HCT116 (cell line): ENCODE measurements at regions not wholly inside any gene's neighbourhood (a gene's known extent, or its start where the extent isn't known, plus 50 kb on each side); places are given as distances from the start of the nearest gene placed in this dataset.

Experiments
- ATAC-seq: fragments of 200-7000 bp; cut with Tn5 transposase; 2 replicates; pipeline ENCODE4 v1.9.1; 2020; ENCODE audit warnings: mild to moderate bottlenecking, moderate library complexity
- BruUV-seq: library from RNA; stranded (reverse); fragments of 400-500 nt; replicated peaks from 2 replicates; lab custom pipeline; 2021; lab: Mats Ljungman, UMichigan
- CTCF ChIA-PET: fragments of 300-600 bp; sonication (Branson Sonifier 250); formaldehyde crosslinking; loops from one replicate; lab custom pipeline; 2021; ENCODE audit warnings: antibody characterized with exemption; lab: Charles Lee
- POLR2A ChIA-PET: fragments of 300-600, 350-600 bp; sonication (Branson Sonifier 250); formaldehyde crosslinking; loops from one replicate; lab custom pipeline; 2021; ENCODE audit warnings: antibody characterized with exemption; lab: Charles Lee
- RAD21 ChIA-PET, 2 experiments: fragments of 300-600 bp; sonication (Branson Sonifier 250); formaldehyde crosslinking; loops; one replicate each; lab custom pipeline; 2023; ENCODE audit warnings: low total read pairs in 2 of 2; ENCODE audit not compliant: uncharacterized antibody in 2 of 2, unreplicated experiment in 2 of 2, low non-redundant PET in 1 of 2; lab: Charles Lee
- DNase-seq: peaks from one replicate; pipeline ENCODE4 v3.0.0-alpha.2; 2010; ENCODE audit warnings: low read depth, low spot score
- H2AFZ ChIP-seq: fragments of 200-600 bp; shearing (Covaris generic), sonication (generic); 2 replicates; pipeline ENCODE4 v1.6.1; 2017; ENCODE audit warnings: low read depth, mixed run types, mixed read lengths, antibody characterized with exemption, low read length; ENCODE audit not compliant: poor library complexity, severe bottlenecking
- H3K27ac ChIP-seq: 2 replicates; pipeline ENCODE4 v1.5.1; 2012; ENCODE audit warnings: low read depth, low read length
- H3K27me3 ChIP-seq: fragments of 200-600 bp; sonication (generic); 2 replicates; pipeline ENCODE4 v1.6.1; 2016; ENCODE audit warnings: mixed run types, low read length, mixed read lengths; ENCODE audit not compliant: insufficient read depth
- H3K36me3 ChIP-seq, 2 experiments: fragments of 200-500 bp in 1 of 2; fragments of 200-600 bp in 1 of 2; sonication (Bioruptor generic) in 1 of 2; sonication (generic) in 1 of 2; 2 replicates each; pipeline versions ENCODE4 v1.5.1 to v1.6.1; 2014 to 2016; ENCODE audit warnings: low read length in 2 of 2, inconsistent platforms in 1 of 2, mixed read lengths in 1 of 2, mixed run types in 1 of 2; ENCODE audit not compliant: insufficient read depth in 2 of 2, control insufficient read depth in 1 of 2
- H3K4me1 ChIP-seq, 2 experiments: fragments of 200-600 bp in 1 of 2; sonication (generic) in 1 of 2; 2 replicates each; pipeline versions ENCODE4 v1.5.1 to v1.6.1; 2012 to 2017; ENCODE audit warnings: low read length in 2 of 2, inconsistent platforms in 1 of 2, mild to moderate bottlenecking in 1 of 2, mixed read lengths in 1 of 2, mixed run types in 1 of 2, moderate library complexity in 1 of 2; ENCODE audit not compliant: insufficient read depth in 2 of 2, control insufficient read depth in 1 of 2
- H3K4me2 ChIP-seq: fragments of 200-600 bp; sonication (generic); 2 replicates; pipeline ENCODE4 v1.6.1; 2017; ENCODE audit warnings: mixed run types, low read length, mixed read lengths
- H3K4me3 ChIP-seq, 2 experiments: fragments of 200-600 bp in 1 of 2; sonication (generic) in 1 of 2; replicated peaks in 1 of 2; 2 replicates each; pipeline ENCODE4 v1.5.1; 2011 to 2016; ENCODE audit warnings: low read length in 2 of 2, control low read depth in 1 of 2, low read depth in 1 of 2, mild to moderate bottlenecking in 1 of 2, mixed read lengths in 1 of 2, mixed run types in 1 of 2
- H3K79me2 ChIP-seq: fragments of 200-600 bp; sonication (generic); 2 replicates; pipeline ENCODE4 v1.6.1; 2017; ENCODE audit warnings: mild to moderate bottlenecking, mixed run types, low read length, moderate library complexity, mixed read lengths; ENCODE audit not compliant: insufficient read depth
- H3K9ac ChIP-seq: fragments of 200-600 bp; sonication (generic); 2 replicates; pipeline ENCODE4 v1.6.1; 2016; ENCODE audit warnings: low read length, mixed read lengths
- H3K9me2 ChIP-seq: fragments of 200-600 bp; sonication (generic), shearing (Covaris generic); 2 replicates; pipeline ENCODE4 v1.6.1; 2017; ENCODE audit warnings: mixed run types, mild to moderate bottlenecking, moderate library complexity; ENCODE audit not compliant: insufficient read depth
- H3K9me3 ChIP-seq, 2 experiments: fragments of 200-500 bp in 1 of 2; fragments of 200-600 bp in 1 of 2; sonication (Bioruptor generic) in 1 of 2; sonication (generic) in 1 of 2; 2 replicates each; pipeline ENCODE4 v1.6.1; 2014 to 2017; ENCODE audit warnings: low read length in 2 of 2, mixed read lengths in 2 of 2, inconsistent platforms in 1 of 2, low read depth in 1 of 2, mild to moderate bottlenecking in 1 of 2, mixed run types in 1 of 2, moderate library complexity in 1 of 2; ENCODE audit not compliant: control insufficient read depth in 1 of 2, insufficient read depth in 1 of 2
- H4K20me1 ChIP-seq: fragments of 200-600 bp; sonication (generic), shearing (Covaris generic); 2 replicates; pipeline ENCODE4 v1.6.1; 2017; ENCODE audit warnings: mixed run types, mild to moderate bottlenecking, moderate library complexity; ENCODE audit not compliant: insufficient read depth
- ATF3 ChIP-seq: IDR thresholded peaks from 2 replicates; pipeline ENCODE4 v1.6.1; 2012
- CBX3 ChIP-seq: IDR thresholded peaks from 2 replicates; pipeline ENCODE4 v1.6.1; 2012; ENCODE audit warnings: low read depth
- CEBPB ChIP-seq: IDR thresholded peaks from 2 replicates; pipeline ENCODE4 v1.6.1; 2012; ENCODE audit warnings: low read depth
- CTCF ChIP-seq, 3 experiments: fragments of 200-600 bp in 1 of 3; sonication (generic) in 1 of 3; IDR thresholded peaks in 2 of 3; conservative IDR thresholded peaks in 1 of 3; 2 replicates each; pipeline ENCODE4 v1.5.1; 2012 to 2017; ENCODE audit warnings: low read depth in 2 of 3, low read length in 2 of 3, antibody characterized with exemption in 1 of 3, borderline replicate concordance in 1 of 3, control low read depth in 1 of 3, mild to moderate bottlenecking in 1 of 3, mixed read lengths in 1 of 3, mixed run types in 1 of 3, moderate library complexity in 1 of 3; ENCODE audit not compliant: insufficient read depth in 1 of 3
- EZH2 ChIP-seq: fragments of 200-600 bp; sonication (generic); IDR thresholded peaks from 2 replicates; pipeline ENCODE4 v1.6.1; 2017; ENCODE audit warnings: antibody characterized with exemption, mixed run types
- EZH2phosphoT487 ChIP-seq: fragments of 200-600 bp; IDR thresholded peaks from 2 replicates; pipeline ENCODE4 v1.6.1; 2018; ENCODE audit warnings: antibody characterized with exemption, borderline replicate concordance
- FOSL1 ChIP-seq: IDR thresholded peaks from 2 replicates; pipeline ENCODE4 v1.6.1; 2012; ENCODE audit warnings: low read depth
- JUND ChIP-seq: IDR thresholded peaks from 2 replicates; pipeline ENCODE4 v1.6.1; 2012
- POLR2A ChIP-seq: IDR thresholded peaks from 2 replicates; pipeline ENCODE4 v1.7.0; 2011; ENCODE audit warnings: borderline replicate concordance; ENCODE audit not compliant: insufficient read depth, insufficient read length; ENCODE audit errors: extremely low read depth
- REST ChIP-seq: IDR thresholded peaks from 2 replicates; pipeline ENCODE4 v1.6.1; 2012; ENCODE audit warnings: low read depth
- SIN3A ChIP-seq: IDR thresholded peaks from 2 replicates; pipeline ENCODE4 v1.6.1; 2012; ENCODE audit warnings: low read depth
- SP1 ChIP-seq: IDR thresholded peaks from 2 replicates; pipeline ENCODE4 v1.6.1; 2012; ENCODE audit warnings: low read depth
- TCF7L2 ChIP-seq: IDR thresholded peaks from 2 replicates; pipeline ENCODE4 v1.7.0; 2011; ENCODE audit warnings: borderline replicate concordance, inconsistent platforms; ENCODE audit not compliant: insufficient read depth, insufficient read length; ENCODE audit errors: extremely low read depth
- YY1 ChIP-seq: IDR thresholded peaks from 2 replicates; pipeline ENCODE4 v1.6.1; 2011; ENCODE audit warnings: low read length, low read depth, moderate library complexity, mild to moderate bottlenecking; ENCODE audit not compliant: insufficient replicate concordance; ENCODE audit errors: extremely low read depth
- ZNF274 ChIP-seq: fragments of 200-500 bp; sonication (Bioruptor generic); IDR thresholded peaks from 2 replicates; pipeline ENCODE4 v1.6.1; 2014; ENCODE audit warnings: mild to moderate bottlenecking, low read depth, low read length, inconsistent platforms
- intact Hi-C: fragments of 100-400 bp; cut with micrococcal nuclease; formaldehyde crosslinking; loops from 2 replicates; pipeline ENCODE4 v1.10.0; 2022
- TF ChIP-seq, protein P1 (sequence below): IDR thresholded peaks from 2 replicates; pipeline ENCODE4 v1.6.1; 2011; ENCODE audit warnings: mild to moderate bottlenecking, low read length, moderate library complexity; ENCODE audit not compliant: insufficient replicate concordance; ENCODE audit errors: extremely low read depth

GRCh38 chr16:59878999-59879398, 1144.9 kb upstream of the GOT2 start:
- H3K9me3 ChIP-seq = peaks cover 9 to 36% of the 10 kb centered on the region in 2 experiments; a peak in 2 of 4 replicates
- intact Hi-C loops = no loop called here
- TF ChIP-seq FOSL1 (no peak), SIN3A (no peak), ATF3 (no peak), CEBPB (no peak), REST (no peak), YY1 (no peak), CBX3 (no peak), JUND (no peak), EZH2 (no peak), CTCF (IDR thresholded peaks at IDR 0.05 in 2 of 3, conservative IDR thresholded peaks at IDR 0.05 in 1 of 3; ENCODE audit: borderline replicate concordance in 1 of 3, insufficient read depth in 1 of 3, low read depth in 2 of 3, low read length in 2 of 3) (no peak), ZNF274 (no peak), TCF7L2 (no peak), POLR2A (no peak), EZH2phosphoT487 (no peak), SP1 (no peak)
- TF ChIP-seq, protein P1, sequence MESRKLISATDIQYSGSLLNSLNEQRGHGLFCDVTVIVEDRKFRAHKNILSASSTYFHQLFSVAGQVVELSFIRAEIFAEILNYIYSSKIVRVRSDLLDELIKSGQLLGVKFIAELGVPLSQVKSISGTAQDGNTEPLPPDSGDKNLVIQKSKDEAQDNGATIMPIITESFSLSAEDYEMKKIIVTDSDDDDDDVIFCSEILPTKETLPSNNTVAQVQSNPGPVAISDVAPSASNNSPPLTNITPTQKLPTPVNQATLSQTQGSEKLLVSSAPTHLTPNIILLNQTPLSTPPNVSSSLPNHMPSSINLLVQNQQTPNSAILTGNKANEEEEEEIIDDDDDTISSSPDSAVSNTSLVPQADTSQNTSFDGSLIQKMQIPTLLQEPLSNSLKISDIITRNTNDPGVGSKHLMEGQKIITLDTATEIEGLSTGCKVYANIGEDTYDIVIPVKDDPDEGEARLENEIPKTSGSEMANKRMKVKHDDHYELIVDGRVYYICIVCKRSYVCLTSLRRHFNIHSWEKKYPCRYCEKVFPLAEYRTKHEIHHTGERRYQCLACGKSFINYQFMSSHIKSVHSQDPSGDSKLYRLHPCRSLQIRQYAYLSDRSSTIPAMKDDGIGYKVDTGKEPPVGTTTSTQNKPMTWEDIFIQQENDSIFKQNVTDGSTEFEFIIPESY = no peak
- no peak overlapping the region for H2AFZ ChIP-seq
- BruUV-seq = no TSS peak
- H3K4me2 ChIP-seq = no peak overlapping the region
- H3K9me2 ChIP-seq = no peaks in the 10 kb centered on the region
- no peaks in the 10 kb centered on the region for H4K20me1 ChIP-seq
- ChIA-PET RAD21 (no interaction called here), CTCF (no interaction called here), POLR2A (no interaction called here)
- H3K4me3 ChIP-seq = no peak overlapping the region
- no peaks in the 10 kb centered on the region for H3K4me1 ChIP-seq
- H3K27me3 ChIP-seq = no peaks in the 10 kb centered on the region
- DNase-seq (no peak), ATAC-seq (no peak)
- H3K9ac ChIP-seq = no peak overlapping the region
- no peak overlapping the region for H3K27ac ChIP-seq
- H3K36me3 ChIP-seq = no peaks in the 10 kb centered on the region
- H3K79me2 ChIP-seq = no peaks in the 10 kb centered on the region
